ENCODE measurements at regions not wholly inside any gene's neighbourhood (a gene's known extent, or its start where the extent isn't known, plus 50 kb on each side); places are given as distances from the start of the nearest gene placed in this dataset.

GRCh38 chr10:44242826-44243225, 142.1 kb downstream of the CXCL12 start:
- H3K4ac ChIP-seq (replicated peaks; ENCODE audit: insufficient read length, low read depth, low read length), result no peak overlapping the region
- H4K91ac ChIP-seq (replicated peaks; ENCODE audit: insufficient read length, low read length), result no peak overlapping the region
- ChIA-PET CTCF (ENCODE audit: partially characterized antibody) (interaction anchor here (1.4 kb wide), 1 partner anchor 27 kb away, joined by 5 read pairs; no protein-coding TSS in a partner anchor), POLR2A (ENCODE audit: partially characterized antibody) (no interaction called here)
- no peak overlapping the region for H4K8ac ChIP-seq (ENCODE audit: extremely low read depth, insufficient read depth, low read length)
- H2BK120ac ChIP-seq (replicated peaks; ENCODE audit: low read depth, low read length), result no peak overlapping the region
- no peak overlapping the region for H2BK20ac ChIP-seq (ENCODE audit: low read length)
- H3K4me3 ChIP-seq (ENCODE audit: extremely low read depth in 1 of 4, insufficient read depth in 2 of 4, low read depth in 3 of 4, low read length in 4 of 4), result no peak overlapping the region
- H2BK15ac ChIP-seq (ENCODE audit: low read length), result no peak overlapping the region
- no peak overlapping the region for H3K18ac ChIP-seq (ENCODE audit: extremely low read depth, low read length)
- 92 to 100% methylated on average over 2 to 3 of the region's 3 CpGs for WGBS, 2 experiments (ENCODE audit: extremely low coverage in 1 of 2, insufficient coverage in 1 of 2, insufficient read length in 1 of 2, insufficient replicate concordance in 2 of 2, low coverage in 1 of 2, low lambda C conversion rate in 2 of 2, missing lambda C conversion rate in 1 of 2)
- no peak overlapping the region for H3K56ac ChIP-seq (replicated peaks; ENCODE audit: insufficient read length, low read depth, low read length)
- FAIRE-seq (no peak), DNase-seq (ENCODE audit: low read depth in 1 of 2, low spot score in 2 of 2) (no peak)
- H3K79me2 ChIP-seq (ENCODE audit: control insufficient read depth in 1 of 2, insufficient read depth in 2 of 2, low read length in 2 of 2), result no peaks in the 10 kb centered on the region
- no peak overlapping the region for H3K14ac ChIP-seq (ENCODE audit: insufficient read length)
- no peak overlapping the region for H2AFZ ChIP-seq (ENCODE audit: low read length)
- H3K23ac ChIP-seq (ENCODE audit: insufficient read length), result no peak overlapping the region
- no peak overlapping the region for H3K9ac ChIP-seq (replicated peaks in 1 of 4; ENCODE audit: extremely low read depth in 1 of 4, low read depth in 3 of 4, low read length in 3 of 4)
- H3K4me2 ChIP-seq (ENCODE audit: insufficient read depth in 1 of 2, low read depth in 2 of 2, low read length in 2 of 2), result no peak overlapping the region
- H3K9me3 ChIP-seq (ENCODE audit: insufficient read depth in 2 of 2, low read depth in 1 of 2, low read length in 1 of 2), result no peaks in the 10 kb centered on the region
- H3K23me2 ChIP-seq (ENCODE audit: low read depth, low read length), result peaks cover 2% of the 10 kb centered on the region; the same call in 1 of the 2 replicates
- no peak overlapping the region for H2BK5ac ChIP-seq (ENCODE audit: low read depth, low read length)
- H3K4me1 ChIP-seq (replicated peaks in 1 of 4; ENCODE audit: control insufficient read depth in 3 of 4, insufficient read depth in 4 of 4, low read length in 3 of 4), result no peaks in the 10 kb centered on the region
- no peak overlapping the region for H2BK12ac ChIP-seq (ENCODE audit: low read depth, low read length)
- no peak overlapping the region for H2AK5ac ChIP-seq (ENCODE audit: low read depth, low read length)
- H3K27ac ChIP-seq (ENCODE audit: low read depth, low read length), result no peak overlapping the region
- no peak overlapping the region for H4K5ac ChIP-seq (ENCODE audit: insufficient read length, low read depth, low read length)
- no peaks in the 10 kb centered on the region for H3K79me1 ChIP-seq (ENCODE audit: low read depth, low read length)
- peaks cover 0 to 2% (median 0%) of the 10 kb centered on the region in 4 experiments; a peak in 3 of 7 replicates for H3K27me3 ChIP-seq (replicated peaks in 1 of 4; ENCODE audit: control insufficient read depth in 3 of 4, extremely low read depth in 1 of 4, insufficient read depth in 3 of 4, low read length in 3 of 4)
- no peaks in the 10 kb centered on the region for H3K36me3 ChIP-seq (ENCODE audit: control insufficient read depth in 2 of 4, insufficient read depth in 4 of 4, low read length in 3 of 4)
- no peaks in the 10 kb centered on the region for H4K20me1 ChIP-seq (replicated peaks in 1 of 2; ENCODE audit: control insufficient read depth in 1 of 2, insufficient read depth in 2 of 2, low read length in 2 of 2)
- TF ChIP-seq ATF3 (IDR thresholded peaks at IDR 0.05; ENCODE audit: insufficient read depth, low read depth, low read length) (no peak), JUN (IDR thresholded peaks at IDR 0.05; ENCODE audit: low read depth, low read length) (no peak), SIRT6 (IDR thresholded peaks at IDR 0.05; ENCODE audit: low read length) (no peak), RAD21 (IDR thresholded peaks at IDR 0.05 in 1 of 2, conservative IDR thresholded peaks at IDR 0.05 in 1 of 2; ENCODE audit: low read depth in 2 of 2, low read length in 2 of 2) (no peak), SIN3A (conservative IDR thresholded peaks at IDR 0.05 in 1 of 2, IDR thresholded peaks at IDR 0.05 in 1 of 2; ENCODE audit: low read depth in 1 of 2, low read length in 2 of 2) (no peak), TBP (IDR thresholded peaks at IDR 0.05; ENCODE audit: low read depth, low read length) (no peak), PHF8 (conservative IDR thresholded peaks at IDR 0.05; ENCODE audit: low read depth, low read length) (no peak), CHD2 (IDR thresholded peaks at IDR 0.05; ENCODE audit: low read length) (no peak), RFX5 (IDR thresholded peaks at IDR 0.05; ENCODE audit: borderline replicate concordance, low read depth, low read length) (no peak), RBBP5 (IDR thresholded peaks at IDR 0.05; ENCODE audit: borderline replicate concordance, low read depth, low read length) (no peak), CTBP2 (IDR thresholded peaks at IDR 0.05; ENCODE audit: borderline replicate concordance, insufficient read depth, insufficient read length, low read length) (no peak), HDAC6 (IDR thresholded peaks at IDR 0.05; ENCODE audit: low read depth, low read length) (no peak), TCF12 (IDR thresholded peaks at IDR 0.05; ENCODE audit: low read depth, low read length) (no peak), MAX (IDR thresholded peaks at IDR 0.05) (no peak)

Data from H1 (cell line).